Gastrocnemius medialis (tissue), 4 donors: ENCODE measurements at regions not wholly inside any gene's neighbourhood (a gene's known extent, or its start where the extent isn't known, plus 50 kb on each side); places are given as distances from the start of the nearest gene placed in this dataset.

Experiments
- ATAC-seq, 2 donors: fragments of 150-250 bp; one replicate each; pipeline ENCODE4 v1.9.1; 2016
- DNase-seq, 2 donors: peaks; one replicate each; pipeline ENCODE4 v3.0.0-alpha.2; 2019
- H3K27ac ChIP-seq, 4 donors: fragments of 200-600 bp; sonication (generic); 1 replicate in 1 of 4; 2 replicates in 3 of 4; pipeline ENCODE4 v1.5.1; 2016 to 2018; ENCODE audit warnings: mild to moderate bottlenecking in 2 of 4, moderate library complexity in 1 of 4
- H3K27me3 ChIP-seq, 3 donors: fragments of 200-600 bp; sonication (generic) in 2 of 3; 1 replicate in 1 of 3; 2 replicates in 2 of 3; pipeline versions ENCODE4 v1.5.1 to v1.6.0; 2016 to 2019; ENCODE audit warnings: mild to moderate bottlenecking in 1 of 3, moderate library complexity in 1 of 3
- H3K36me3 ChIP-seq, 2 donors: fragments of 200-600 bp; sonication (generic) in 1 of 2; one replicate each; pipeline ENCODE4 v1.5.1; 2017 to 2018
- H3K4me1 ChIP-seq, 2 donors: fragments of 200-600 bp; sonication (generic) in 1 of 2; one replicate each; pipeline ENCODE4 v1.5.1; 2016 to 2017; ENCODE audit warnings: mild to moderate bottlenecking in 2 of 2
- H3K4me3 ChIP-seq, 4 donors: fragments of 200-600 bp; sonication (generic) in 3 of 4; 1 replicate in 1 of 4; 2 replicates in 3 of 4; pipeline ENCODE4 v1.5.1; 2016 to 2019; ENCODE audit warnings: mild to moderate bottlenecking in 2 of 4
- H3K9me3 ChIP-seq, 3 donors: fragments of 200-600 bp; sonication (generic) in 2 of 3; 1 replicate in 1 of 3; 2 replicates in 2 of 3; pipeline ENCODE4 v1.5.1; 2016 to 2019
- POLR2A ChIP-seq, 2 donors: fragments of 450-650 bp; IDR thresholded peaks; one replicate each; pipeline ENCODE4 v1.6.1; 2017; ENCODE audit warnings: antibody characterized with exemption in 2 of 2, mild to moderate bottlenecking in 2 of 2, moderate library complexity in 2 of 2
- in situ Hi-C, 4 donors: fragments of 200-750 bp; cut with MboI; loops; one replicate each; pipeline versions ENCODE4 v1.15.0 to v1.8.0; 2017; ENCODE audit warnings: low sequenced_read_pairs in 4 of 4
- intact Hi-C: fragments of 100-400 bp; cut with DNase I; formaldehyde crosslinking; loops from one replicate; pipeline ENCODE4 v1.15.1; 2023; ENCODE audit warnings: low total_unique reads
- TF ChIP-seq, protein P1 (sequence below), 5 experiments: fragments of 450-650 bp in 3 of 5; fragments of 200-600 bp in 2 of 5; sonication (generic) in 2 of 5; IDR thresholded peaks in 4 of 5; conservative IDR thresholded peaks in 1 of 5; 1 replicate in 4 of 5; 2 replicates in 1 of 5; pipeline ENCODE4 v1.5.1; 2016 to 2019; ENCODE audit warnings: antibody characterized with exemption in 5 of 5, mild to moderate bottlenecking in 3 of 5, moderate library complexity in 3 of 5

- in situ Hi-C loops (loop anchor here (5.0 to 10.0 kb wide), 3 partner anchors 623 to 633 kb away; no protein-coding TSS in a partner anchor), intact Hi-C loops (no loop called here)
- no peak overlapping the region for H3K4me3 ChIP-seq
- no peaks in the 10 kb centered on the region for H3K4me1 ChIP-seq
- no peak overlapping the region for H3K27ac ChIP-seq
- peak; percentile 3 to 17 for DNase-seq
- no peaks in the 10 kb centered on the region for H3K9me3 ChIP-seq
- TF ChIP-seq, protein P1, sequence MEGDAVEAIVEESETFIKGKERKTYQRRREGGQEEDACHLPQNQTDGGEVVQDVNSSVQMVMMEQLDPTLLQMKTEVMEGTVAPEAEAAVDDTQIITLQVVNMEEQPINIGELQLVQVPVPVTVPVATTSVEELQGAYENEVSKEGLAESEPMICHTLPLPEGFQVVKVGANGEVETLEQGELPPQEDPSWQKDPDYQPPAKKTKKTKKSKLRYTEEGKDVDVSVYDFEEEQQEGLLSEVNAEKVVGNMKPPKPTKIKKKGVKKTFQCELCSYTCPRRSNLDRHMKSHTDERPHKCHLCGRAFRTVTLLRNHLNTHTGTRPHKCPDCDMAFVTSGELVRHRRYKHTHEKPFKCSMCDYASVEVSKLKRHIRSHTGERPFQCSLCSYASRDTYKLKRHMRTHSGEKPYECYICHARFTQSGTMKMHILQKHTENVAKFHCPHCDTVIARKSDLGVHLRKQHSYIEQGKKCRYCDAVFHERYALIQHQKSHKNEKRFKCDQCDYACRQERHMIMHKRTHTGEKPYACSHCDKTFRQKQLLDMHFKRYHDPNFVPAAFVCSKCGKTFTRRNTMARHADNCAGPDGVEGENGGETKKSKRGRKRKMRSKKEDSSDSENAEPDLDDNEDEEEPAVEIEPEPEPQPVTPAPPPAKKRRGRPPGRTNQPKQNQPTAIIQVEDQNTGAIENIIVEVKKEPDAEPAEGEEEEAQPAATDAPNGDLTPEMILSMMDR (IDR thresholded peaks at IDR 0.05 in 4 of 5, conservative IDR thresholded peaks at IDR 0.05 in 1 of 5) = peak in 4 of 5 experiments; percentile 40 to 74 (median 64)
- TF ChIP-seq POLR2A (IDR thresholded peaks at IDR 0.05) = no peak
- no peak for ATAC-seq
- no peaks in the 10 kb centered on the region for H3K36me3 ChIP-seq
- peaks cover 3 to 12% (median 6%) of the 10 kb centered on the region in 3 donors for H3K27me3 ChIP-seq
Measured at GRCh38 chr20:16801919-16802651, 53.9 kb downstream of the OTOR start.

DNA sequence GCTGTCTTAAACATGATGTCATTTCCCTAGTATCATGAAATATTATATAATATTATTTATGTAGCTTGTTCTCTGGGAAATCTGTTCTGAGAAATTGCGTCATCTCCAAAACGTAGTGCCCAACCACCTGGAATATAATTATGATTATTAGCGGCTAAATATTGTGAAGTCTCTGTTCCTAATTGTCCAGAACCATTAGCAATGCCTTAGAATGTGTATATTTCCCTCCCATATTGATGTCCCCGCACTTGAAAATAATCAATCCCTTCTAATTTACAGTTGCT, 54.4 kb downstream of the OTOR start:
- DNase-seq (no peak), ATAC-seq (no peak)
- Histone ChIP-seq H3K4me3 (no peak overlapping the region), H3K4me1 (no peaks in the 10 kb centered on the region), H3K27me3 (peaks cover 3 to 12% (median 11%) of the 10 kb centered on the region in 3 donors), H3K27ac (no peak overlapping the region), H3K36me3 (no peaks in the 10 kb centered on the region), H3K9me3 (no peaks in the 10 kb centered on the region)
- TF ChIP-seq, protein P1 (IDR thresholded peaks at IDR 0.05 in 4 of 5, conservative IDR thresholded peaks at IDR 0.05 in 1 of 5) = no peak
- no peak for TF ChIP-seq POLR2A (IDR thresholded peaks at IDR 0.05)
- intact Hi-C loops = no loop called here
- in situ Hi-C loops = loop anchor here (5.0 to 10.0 kb wide), 3 partner anchors 622 to 632 kb away; no protein-coding TSS in a partner anchor

DNA sequence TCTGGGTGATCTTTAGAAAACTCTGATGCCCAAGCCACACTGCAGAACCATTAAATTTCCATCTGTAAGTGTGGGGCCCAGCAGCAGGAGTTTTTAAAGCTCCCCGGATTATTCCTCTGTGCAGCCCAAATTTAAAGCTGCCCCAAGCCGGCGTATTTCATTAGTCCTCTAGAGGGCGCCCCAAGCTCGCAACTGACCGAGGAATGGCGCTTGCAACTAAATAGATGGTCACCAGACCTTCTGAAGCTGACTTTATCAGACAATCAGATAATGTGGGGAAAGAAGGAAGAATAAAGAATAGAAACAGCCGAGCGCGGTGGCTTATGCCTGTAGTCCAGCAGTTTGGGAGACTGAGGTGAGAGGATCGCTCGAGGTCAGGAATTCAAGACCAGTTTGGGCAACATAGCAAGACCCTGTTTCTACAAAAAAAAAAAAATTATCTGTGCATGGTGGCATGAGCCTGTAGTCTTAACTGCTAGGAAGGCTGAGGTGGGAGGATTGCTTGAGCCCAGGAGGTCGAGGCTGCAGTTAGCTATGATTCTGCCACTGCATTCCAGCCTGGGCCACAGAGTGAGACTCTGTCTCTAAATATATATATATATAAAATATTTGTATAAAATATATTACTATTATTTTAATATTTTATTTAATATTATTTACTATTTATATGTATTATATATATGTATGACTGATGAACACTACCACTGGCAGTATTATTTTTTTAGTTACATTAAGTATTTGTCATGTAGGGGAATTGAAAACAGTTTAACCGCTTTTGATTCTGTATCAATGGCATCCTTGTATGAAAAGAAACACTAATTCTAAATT, 56.0 kb downstream of the OTOR start:
- no peak for DNase-seq
- H3K4me3 ChIP-seq = no peak overlapping the region
- TF ChIP-seq, protein P1 (IDR thresholded peaks at IDR 0.05 in 4 of 5, conservative IDR thresholded peaks at IDR 0.05 in 1 of 5) = peak; percentile 46 to 75 (median 63)
- no peak for TF ChIP-seq POLR2A (IDR thresholded peaks at IDR 0.05)
- peak in 1 of 2 donors; percentile 33 for ATAC-seq
- H3K4me1 ChIP-seq = no peaks in the 10 kb centered on the region
- H3K9me3 ChIP-seq = no peaks in the 10 kb centered on the region
- H3K27me3 ChIP-seq = peaks cover 3 to 12% (median 3%) of the 10 kb centered on the region in 3 donors
- no peaks in the 10 kb centered on the region for H3K36me3 ChIP-seq
- intact Hi-C loops = loop anchor here (1.0 kb wide), 1 partner anchor 627 kb away; no protein-coding TSS in a partner anchor
- no peak overlapping the region for H3K27ac ChIP-seq
- in situ Hi-C loops = loop anchor here (5.0 to 10.0 kb wide), 3 partner anchors 621 to 631 kb away; no protein-coding TSS in a partner anchor

GRCh38 chr20:16804793-16805187, 56.6 kb downstream of the OTOR start:
- no peak for DNase-seq
- intact Hi-C loops = loop anchor here (1.0 kb wide), 1 partner anchor 627 kb away; no protein-coding TSS in a partner anchor
- in situ Hi-C loops = loop anchor here (5.0 to 10.0 kb wide), 3 partner anchors 620 to 630 kb away; no protein-coding TSS in a partner anchor

More at GRCh38 chr20:16804793-16805187, 56.6 kb downstream of the OTOR start:
- no peak overlapping the region for H3K27ac ChIP-seq
- no peaks in the 10 kb centered on the region for H3K4me1 ChIP-seq
- TF ChIP-seq POLR2A (IDR thresholded peaks at IDR 0.05) = no peak
- TF ChIP-seq, protein P1 (IDR thresholded peaks at IDR 0.05 in 4 of 5, conservative IDR thresholded peaks at IDR 0.05 in 1 of 5) = no peak
- H3K9me3 ChIP-seq = no peaks in the 10 kb centered on the region
- no peak for ATAC-seq
- H3K36me3 ChIP-seq = no peaks in the 10 kb centered on the region
- H3K4me3 ChIP-seq = no peak overlapping the region
- peaks cover 3 to 7% (median 3%) of the 10 kb centered on the region in 3 donors for H3K27me3 ChIP-seq
